ENCODE measurements at regions not wholly inside any gene's neighbourhood (a gene's known extent, or its start where the extent isn't known, plus 50 kb on each side); places are given as distances from the start of the nearest gene placed in this dataset.
"Not testable (repeated sequence)": the region's sequence is repeated elsewhere in the genome, so short reads cannot be mapped to it uniquely, and the experiment has no call there.

- no peak overlapping the region for H3K4me3 Mint-ChIP-seq
- H3K9me3 ChIP-seq (ENCODE audit: control insufficient read depth, low read length, poor library complexity, severe bottlenecking), result no peaks in the 10 kb centered on the region
- DNase-seq, result no peak
- no peaks in the 10 kb centered on the region for H3K27me3 Mint-ChIP-seq
- H3K36me3 Mint-ChIP-seq (ENCODE audit: low read depth), result no peaks in the 10 kb centered on the region
- ATAC-seq, result no peak
- H3K4me1 Mint-ChIP-seq, result no peaks in the 10 kb centered on the region
- H3K27ac Mint-ChIP-seq, result no peak overlapping the region
These were observed 156.3 kb downstream of the TM2D1 start for GRCh38 chr1:61568460-61569302.

GRCh38 chr1:61566177-61566576, 158.8 kb downstream of the TM2D1 start:
- no peaks in the 10 kb centered on the region for H3K36me3 Mint-ChIP-seq (ENCODE audit: low read depth)
- H3K9me3 ChIP-seq (ENCODE audit: control insufficient read depth, low read length, poor library complexity, severe bottlenecking), result no peaks in the 10 kb centered on the region
- H3K4me1 Mint-ChIP-seq, result no peaks in the 10 kb centered on the region
- no peak overlapping the region for H3K4me3 Mint-ChIP-seq
- ATAC-seq (no peak), DNase-seq (no peak)
- H3K27ac Mint-ChIP-seq, result no peak overlapping the region
- no peaks in the 10 kb centered on the region for H3K27me3 Mint-ChIP-seq

DNA sequence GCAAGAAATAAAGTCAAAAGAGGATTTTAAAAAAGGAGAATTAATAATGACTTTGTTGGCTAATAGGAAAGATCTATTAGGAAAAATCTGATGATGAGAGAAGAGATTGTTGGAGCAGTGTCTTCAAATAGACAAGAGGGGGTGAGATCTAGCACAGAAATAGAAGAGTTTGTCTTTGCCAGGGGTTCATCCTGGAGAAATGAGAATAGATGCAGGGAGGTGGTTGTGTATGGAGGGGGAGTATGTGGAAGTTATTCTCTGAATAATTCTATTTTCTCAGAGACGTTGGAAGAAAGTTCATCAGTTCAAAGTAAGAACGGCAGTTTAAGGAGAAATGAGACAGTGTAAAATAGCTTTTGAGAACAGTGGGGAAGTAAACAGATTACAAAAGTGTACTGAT, 161.3 kb downstream of the TM2D1 start:
- Mint-ChIP-seq H3K36me3 (ENCODE audit: low read depth) (no peaks in the 10 kb centered on the region), H3K27me3 (no peaks in the 10 kb centered on the region), H3K27ac (no peak overlapping the region), H3K4me1 (no peaks in the 10 kb centered on the region), H3K4me3 (no peak overlapping the region)
- ATAC-seq, result no peak
- no peaks in the 10 kb centered on the region for H3K9me3 ChIP-seq (ENCODE audit: control insufficient read depth, low read length, poor library complexity, severe bottlenecking)
- no peak for DNase-seq

- ATAC-seq (no peak), DNase-seq (no peak)
- no peaks in the 10 kb centered on the region for H3K4me1 Mint-ChIP-seq
- H3K9me3 ChIP-seq (ENCODE audit: control insufficient read depth, low read length, poor library complexity, severe bottlenecking), result no peaks in the 10 kb centered on the region
- no peak overlapping the region for H3K4me3 Mint-ChIP-seq
- H3K27ac Mint-ChIP-seq, result no peak overlapping the region
- H3K27me3 Mint-ChIP-seq, result no peaks in the 10 kb centered on the region
- H3K36me3 Mint-ChIP-seq (ENCODE audit: low read depth), result no peaks in the 10 kb centered on the region
These were observed 163.3 kb downstream of the TM2D1 start for GRCh38 chr1:61561666-61562065.

- Mint-ChIP-seq H3K36me3 (ENCODE audit: low read depth) (no peaks in the 10 kb centered on the region), H3K27ac (no peak overlapping the region), H3K4me3 (no peak overlapping the region), H3K4me1 (no peaks in the 10 kb centered on the region), H3K27me3 (no peaks in the 10 kb centered on the region)
- H3K9me3 ChIP-seq (ENCODE audit: control insufficient read depth, low read length, poor library complexity, severe bottlenecking), result no peaks in the 10 kb centered on the region
- ATAC-seq (no peak), DNase-seq (no peak)
These were observed 164.6 kb downstream of the TM2D1 start for GRCh38 chr1:61560385-61560784.

DNA sequence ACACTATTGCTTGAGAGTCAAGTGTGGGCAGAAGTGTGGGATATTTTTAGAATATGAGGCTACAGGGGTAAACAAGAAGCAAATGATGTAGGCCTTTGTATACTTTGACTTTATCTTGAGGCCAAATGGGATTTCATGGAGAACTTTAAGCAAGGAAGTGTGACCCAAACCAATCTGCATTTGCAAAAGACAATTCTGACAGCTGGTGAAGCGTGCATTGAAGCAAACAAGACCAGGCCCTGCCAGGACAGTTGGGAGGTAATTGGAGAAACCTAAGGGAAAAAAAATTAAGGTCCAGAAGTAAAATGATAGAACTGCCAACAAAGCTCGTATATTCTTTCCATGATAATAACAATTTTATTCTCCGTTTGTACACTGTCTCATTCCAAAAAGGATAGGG, 168.3 kb downstream of the TM2D1 start:
- H3K36me3 Mint-ChIP-seq (ENCODE audit: low read depth), result no peaks in the 10 kb centered on the region

GRCh38 chr1:61552630-61553305, 172.2 kb downstream of the TM2D1 start:
- Mint-ChIP-seq H3K36me3 (ENCODE audit: low read depth) (no peaks in the 10 kb centered on the region), H3K4me3 (no peak overlapping the region), H3K4me1 (no peaks in the 10 kb centered on the region), H3K27me3 (peaks cover 21% of the 10 kb centered on the region), H3K27ac (no peak overlapping the region)
- ATAC-seq, result no peak
- no peaks in the 10 kb centered on the region for H3K9me3 ChIP-seq (ENCODE audit: control insufficient read depth, low read length, poor library complexity, severe bottlenecking)
- DNase-seq, result no peak

More for the DNA sequence above, 168.3 kb downstream of the TM2D1 start:
- Mint-ChIP-seq H3K27ac (no peak overlapping the region), H3K4me1 (no peaks in the 10 kb centered on the region), H3K27me3 (peaks cover 6% of the 10 kb centered on the region), H3K4me3 (no peak overlapping the region)
- DNase-seq (no peak), ATAC-seq (no peak)
- no peaks in the 10 kb centered on the region for H3K9me3 ChIP-seq (ENCODE audit: control insufficient read depth, low read length, poor library complexity, severe bottlenecking)

GRCh38 chr1:61547302-61547701, 177.6 kb downstream of the TM2D1 start:
- H3K36me3 Mint-ChIP-seq (ENCODE audit: low read depth); H3K9me3 ChIP-seq (ENCODE audit: control insufficient read depth, low read length, poor library complexity, severe bottlenecking); H3K4me3 Mint-ChIP-seq; H3K27ac Mint-ChIP-seq; H3K4me1 Mint-ChIP-seq; ATAC-seq: not testable (repeated sequence)
- peaks cover 21% of the 10 kb centered on the region for H3K27me3 Mint-ChIP-seq
- DNase-seq, result peak in 1 of 3 donors; percentile 6

- H3K4me3 Mint-ChIP-seq, H3K27ac Mint-ChIP-seq: not testable (repeated sequence)
These were observed 180.1 kb downstream of the TM2D1 start for GRCh38 chr1:61544870-61545269.

GRCh38 chr1:61543498-61543897, 181.4 kb downstream of the TM2D1 start:
- H3K4me1 Mint-ChIP-seq; H3K36me3 Mint-ChIP-seq (ENCODE audit: low read depth); H3K9me3 ChIP-seq (ENCODE audit: control insufficient read depth, low read length, poor library complexity, severe bottlenecking); H3K27me3 Mint-ChIP-seq; H3K27ac Mint-ChIP-seq; ATAC-seq; DNase-seq; H3K4me3 Mint-ChIP-seq: not testable (repeated sequence)

More at GRCh38 chr1:61544870-61545269, 180.1 kb downstream of the TM2D1 start:
- DNase-seq; ATAC-seq; H3K9me3 ChIP-seq (ENCODE audit: control insufficient read depth, low read length, poor library complexity, severe bottlenecking); H3K4me1 Mint-ChIP-seq; H3K36me3 Mint-ChIP-seq (ENCODE audit: low read depth): not testable (repeated sequence)
- H3K27me3 Mint-ChIP-seq, result peaks cover 15% of the 10 kb centered on the region

DNA sequence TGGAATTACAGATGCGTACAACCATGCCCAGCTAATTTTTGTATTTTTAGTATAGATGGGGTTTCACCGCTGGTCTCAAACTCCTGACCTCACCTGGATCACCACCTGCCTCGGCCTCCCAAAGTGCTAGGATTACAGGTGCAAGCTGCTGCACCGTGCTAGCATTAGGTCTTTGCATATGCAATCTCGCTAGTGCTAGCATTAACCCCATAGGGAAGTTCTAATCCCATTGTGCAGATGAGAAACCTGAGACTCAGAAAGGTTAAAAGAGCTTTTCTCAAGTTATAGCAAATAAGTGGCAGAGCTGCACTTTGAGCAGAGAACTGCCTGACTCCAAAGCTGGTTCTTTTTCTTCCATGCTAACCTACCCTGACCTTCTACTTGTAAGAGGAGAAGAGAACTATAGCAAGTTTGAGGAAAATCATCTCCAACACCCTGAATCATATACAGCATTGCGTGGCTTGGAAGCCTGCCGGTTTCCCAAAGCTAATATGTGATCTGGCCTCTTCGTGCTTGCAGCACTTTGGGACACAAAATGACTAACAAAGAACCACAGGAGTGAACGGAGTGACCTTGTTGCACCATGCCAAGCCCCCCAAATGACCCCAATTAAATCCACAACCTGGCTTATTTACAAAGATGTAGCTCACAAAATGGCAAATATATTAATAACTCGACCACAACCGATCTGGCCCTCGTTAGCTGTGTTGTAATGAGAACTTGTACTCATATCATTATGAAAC, 185.1 kb downstream of the TM2D1 start:
- no peak overlapping the region for H3K27ac Mint-ChIP-seq
- DNase-seq (no peak), ATAC-seq (no peak)
- H3K27me3 Mint-ChIP-seq, result no peaks in the 10 kb centered on the region
- H3K4me3 Mint-ChIP-seq, result no peak overlapping the region
- no peaks in the 10 kb centered on the region for H3K36me3 Mint-ChIP-seq (ENCODE audit: low read depth)
- no peaks in the 10 kb centered on the region for H3K9me3 ChIP-seq (ENCODE audit: control insufficient read depth, low read length, poor library complexity, severe bottlenecking)
- H3K4me1 Mint-ChIP-seq, result peaks cover 5% of the 10 kb centered on the region

- Mint-ChIP-seq H3K4me3 (no peak overlapping the region), H3K27ac (no peak overlapping the region), H3K36me3 (ENCODE audit: low read depth) (no peaks in the 10 kb centered on the region), H3K27me3 (no peaks in the 10 kb centered on the region), H3K4me1 (peaks cover 3% of the 10 kb centered on the region)
- ATAC-seq (no peak), DNase-seq (no peak)
- H3K9me3 ChIP-seq (ENCODE audit: control insufficient read depth, low read length, poor library complexity, severe bottlenecking), result no peaks in the 10 kb centered on the region
These were observed 186.7 kb downstream of the TM2D1 start for GRCh38 chr1:61538228-61538627.

Measured in T-helper 17 cell (primary cell).